Osteoblast (primary cell): ENCODE measurements at regions not wholly inside any gene's neighbourhood (a gene's known extent, or its start where the extent isn't known, plus 50 kb on each side); places are given as distances from the start of the nearest gene placed in this dataset.
A peak's percentile ranks its signal among the peaks of the same experiment; 100 is the strongest.

Source experiments
- DNase-seq: peaks from one replicate; pipeline ENCODE4 v3.0.0; 2011; ENCODE audit warnings: low spot score, mixed read lengths; ENCODE audit not compliant: insufficient read length; ENCODE audit errors: missing footprints
- H2AFZ ChIP-seq: 2 replicates; pipeline ENCODE4 v1.6.0; 2011; ENCODE audit warnings: mild to moderate bottlenecking, low read length
- H3K27ac ChIP-seq: 2 replicates; pipeline ENCODE4 v1.5.1; 2011; ENCODE audit warnings: mild to moderate bottlenecking, low read depth, low read length, moderate library complexity
- H3K27me3 ChIP-seq: 2 replicates; pipeline ENCODE4 v1.6.0; 2012; ENCODE audit warnings: mild to moderate bottlenecking, control low read depth, inconsistent platforms, low read length, moderate library complexity; ENCODE audit not compliant: insufficient read depth
- H3K36me3 ChIP-seq: 2 replicates; pipeline ENCODE4 v1.5.1; 2011; ENCODE audit warnings: mild to moderate bottlenecking, low read length, control low read depth, moderate library complexity; ENCODE audit not compliant: insufficient read depth
- H3K4me1 ChIP-seq: 2 replicates; pipeline ENCODE4 v1.5.1; 2011; ENCODE audit warnings: mild to moderate bottlenecking, low read length, control low read depth, moderate library complexity; ENCODE audit not compliant: insufficient read depth
- H3K4me2 ChIP-seq: 2 replicates; pipeline ENCODE4 v1.6.0; 2011; ENCODE audit warnings: mild to moderate bottlenecking, low read length; ENCODE audit not compliant: insufficient read depth
- H3K4me3 ChIP-seq: fragments of 200-600 bp; sonication (generic); 3 replicates; pipeline ENCODE4 v1.5.1; 2012; ENCODE audit warnings: mild to moderate bottlenecking, low read length, inconsistent platforms; ENCODE audit not compliant: insufficient read depth
- H3K79me2 ChIP-seq: 2 replicates; pipeline ENCODE4 v1.6.0; 2012; ENCODE audit warnings: mild to moderate bottlenecking, low read length, control low read depth, inconsistent platforms; ENCODE audit not compliant: insufficient read depth
- H3K9me3 ChIP-seq: 2 replicates; pipeline ENCODE4 v1.5.1; 2011; ENCODE audit warnings: low read depth, low read length, control low read depth
- H4K20me1 ChIP-seq: 2 replicates; pipeline ENCODE4 v1.6.0; 2012; ENCODE audit warnings: mild to moderate bottlenecking, low read length, control low read depth; ENCODE audit not compliant: insufficient read depth
- CTCF ChIP-seq: IDR thresholded peaks from 2 replicates; pipeline ENCODE4 v1.5.1; 2011; ENCODE audit warnings: mild to moderate bottlenecking, low read depth, low read length, moderate library complexity; ENCODE audit errors: extremely low read depth

- H3K4me2 ChIP-seq, result no peak overlapping the region
- no peak overlapping the region for H3K27ac ChIP-seq
These were observed 126.1 kb downstream of the TUSC7 start for GRCh38 chr3:116835658-116836057.

GRCh38 chr3:116836286-116836685 lies 126.7 kb downstream of the TUSC7 start:
- no peak overlapping the region for H3K4me3 ChIP-seq
- H3K36me3 ChIP-seq, result no peaks in the 10 kb centered on the region
- H4K20me1 ChIP-seq, result no peaks in the 10 kb centered on the region
- no peak overlapping the region for H2AFZ ChIP-seq
- no peak for DNase-seq
- H3K79me2 ChIP-seq, result no peaks in the 10 kb centered on the region
- no peak for TF ChIP-seq CTCF
- no peaks in the 10 kb centered on the region for H3K27me3 ChIP-seq
- no peak overlapping the region for H3K27ac ChIP-seq
- no peak overlapping the region for H3K4me2 ChIP-seq
- no peaks in the 10 kb centered on the region for H3K9me3 ChIP-seq
- H3K4me1 ChIP-seq, result no peaks in the 10 kb centered on the region

More at GRCh38 chr3:116835658-116836057, 126.1 kb downstream of the TUSC7 start:
- H3K27me3 ChIP-seq, result no peaks in the 10 kb centered on the region
- DNase-seq, result no peak
- H3K4me3 ChIP-seq, result no peak overlapping the region
- TF ChIP-seq CTCF, result no peak
- H3K36me3 ChIP-seq, result no peaks in the 10 kb centered on the region
- H4K20me1 ChIP-seq, result no peaks in the 10 kb centered on the region
- H3K4me1 ChIP-seq, result no peaks in the 10 kb centered on the region
- no peaks in the 10 kb centered on the region for H3K9me3 ChIP-seq
- no peaks in the 10 kb centered on the region for H3K79me2 ChIP-seq
- H2AFZ ChIP-seq, result no peak overlapping the region

- Histone ChIP-seq H3K79me2 (no peaks in the 10 kb centered on the region), H2AFZ (no peak overlapping the region), H3K4me2 (no peak overlapping the region), H4K20me1 (no peaks in the 10 kb centered on the region), H3K27me3 (no peaks in the 10 kb centered on the region), H3K9me3 (no peaks in the 10 kb centered on the region), H3K36me3 (no peaks in the 10 kb centered on the region), H3K4me1 (no peaks in the 10 kb centered on the region), H3K27ac (no peak overlapping the region), H3K4me3 (no peak overlapping the region)
- no peak for TF ChIP-seq CTCF
- peak; percentile 48 for DNase-seq
These were observed 127.9 kb downstream of the TUSC7 start for GRCh38 chr3:116837483-116837882.

GRCh38 chr3:116841003-116841735 lies 131.6 kb downstream of the TUSC7 start:
- TF ChIP-seq CTCF, result no peak
- H4K20me1 ChIP-seq, result no peaks in the 10 kb centered on the region
- no peaks in the 10 kb centered on the region for H3K27me3 ChIP-seq
- no peaks in the 10 kb centered on the region for H3K4me1 ChIP-seq
- no peaks in the 10 kb centered on the region for H3K9me3 ChIP-seq
- no peaks in the 10 kb centered on the region for H3K79me2 ChIP-seq
- no peak overlapping the region for H3K27ac ChIP-seq
- no peak overlapping the region for H3K4me2 ChIP-seq
- no peak overlapping the region for H3K4me3 ChIP-seq
- H3K36me3 ChIP-seq, result no peaks in the 10 kb centered on the region
- DNase-seq, result no peak
- no peak overlapping the region for H2AFZ ChIP-seq
